PC-9 (cell line): ENCODE measurements at regions not wholly inside any gene's neighbourhood (a gene's known extent, or its start where the extent isn't known, plus 50 kb on each side); places are given as distances from the start of the nearest gene placed in this dataset.

ENCODE experiments used
- BruUV-seq: library from RNA; stranded (reverse); fragments of 400-500 nt; replicated peaks from 2 replicates; lab custom pipeline; 2021; lab: Mats Ljungman, UMichigan
- CTCF ChIA-PET: fragments of 300-600 bp; sonication (Branson Sonifier 250); formaldehyde crosslinking; loops from one replicate; lab custom pipeline; 2022; ENCODE audit warnings: antibody characterized with exemption; lab: Charles Lee
- POLR2A ChIA-PET: fragments of 300-600 bp; sonication (Branson Sonifier 250); formaldehyde crosslinking; loops from one replicate; lab custom pipeline; 2022; ENCODE audit warnings: antibody characterized with exemption; ENCODE audit not compliant: unreplicated experiment; lab: Charles Lee
- DNase-seq, 2 experiments: peaks; one replicate each; pipeline versions ENCODE4 v3.0.0 to v3.0.0-alpha.2; 2015 to 2022; ENCODE audit warnings: mixed read lengths in 1 of 2
- H2AFZ ChIP-seq: fragments of 200-600 bp; sonication (generic); 2 replicates; pipeline ENCODE4 v1.8.1; 2017; ENCODE audit warnings: antibody characterized with exemption
- H3F3A ChIP-seq: fragments of 200-600 bp; sonication (generic); 2 replicates; pipeline ENCODE4 v1.8.1; 2017; ENCODE audit warnings: antibody characterized with exemption, mild to moderate bottlenecking, low read depth; ENCODE audit not compliant: insufficient read depth
- H3K27ac ChIP-seq: fragments of 200-600 bp; sonication (generic); 2 replicates; pipeline ENCODE4 v1.6.1; 2016; ENCODE audit warnings: mixed run types
- H3K27me3 ChIP-seq: fragments of 200-600 bp; sonication (generic); 2 replicates; pipeline ENCODE4 v1.6.1; 2016; ENCODE audit warnings: low read depth, mixed run types; ENCODE audit not compliant: insufficient read depth
- H3K36me3 ChIP-seq: fragments of 200-600 bp; sonication (generic); 2 replicates; pipeline ENCODE4 v1.6.1; 2016; ENCODE audit warnings: low read depth, mixed run types
- H3K4me1 ChIP-seq: fragments of 200-600 bp; sonication (generic); replicated peaks from 2 replicates; pipeline ENCODE4 v1.6.1; 2016; ENCODE audit warnings: mixed run types; ENCODE audit not compliant: insufficient read depth
- H3K4me2 ChIP-seq: fragments of 200-600 bp; sonication (generic); 2 replicates; pipeline ENCODE4 v1.6.1; 2017; ENCODE audit warnings: mixed run types
- H3K4me3 ChIP-seq: fragments of 200-600 bp; sonication (generic); 2 replicates; pipeline ENCODE4 v1.6.1; 2016; ENCODE audit warnings: mixed run types
- H3K79me2 ChIP-seq: fragments of 200-600 bp; sonication (generic); 2 replicates; pipeline ENCODE4 v1.6.1; 2017; ENCODE audit warnings: low read depth, mixed run types
- H3K9me2 ChIP-seq: fragments of 200-600 bp; sonication (generic); 2 replicates; pipeline ENCODE4 v1.8.1; 2017; ENCODE audit warnings: mild to moderate bottlenecking; ENCODE audit not compliant: insufficient read depth
- H3K9me3 ChIP-seq: fragments of 200-600 bp; sonication (generic); 2 replicates; pipeline ENCODE4 v1.8.1; 2016; ENCODE audit warnings: low read depth; ENCODE audit not compliant: insufficient read depth
- H4K20me1 ChIP-seq: fragments of 200-600 bp; sonication (generic); 2 replicates; pipeline ENCODE4 v1.8.1; 2017; ENCODE audit not compliant: insufficient read depth
- CTCF ChIP-seq: fragments of 200-600 bp; sonication (generic); conservative IDR thresholded peaks from 2 replicates; pipeline ENCODE4 v1.6.1; 2017; ENCODE audit warnings: mixed run types, antibody characterized with exemption, mild to moderate bottlenecking, moderate library complexity
- EZH2 ChIP-seq: fragments of 200-600 bp; sonication (generic); IDR thresholded peaks from 2 replicates; pipeline ENCODE4 v1.8.0; 2017; ENCODE audit warnings: antibody characterized with exemption, low read depth
- intact Hi-C: fragments of 100-400 bp; cut with micrococcal nuclease; formaldehyde crosslinking; loops from one replicate; pipeline ENCODE4 v1.10.0; 2022; ENCODE audit not compliant: unreplicated experiment

GRCh38 chr3:44050101-44050500 is 191.6 kb upstream of the TOPAZ1 start:
- no peaks in the 10 kb centered on the region for H3K36me3 ChIP-seq
- ChIA-PET CTCF (no interaction called here), POLR2A (no interaction called here)
- no peak for TF ChIP-seq EZH2
- TF ChIP-seq CTCF: no peak
- DNase-seq: no peak
- H2AFZ ChIP-seq: no peak overlapping the region
- H3K27me3 ChIP-seq: no peaks in the 10 kb centered on the region
- H4K20me1 ChIP-seq: no peaks in the 10 kb centered on the region
- no peaks in the 10 kb centered on the region for H3K9me2 ChIP-seq
- H3K4me3 ChIP-seq: no peak overlapping the region
- BruUV-seq: no TSS peak
- intact Hi-C loops: no loop called here
- H3K79me2 ChIP-seq: peaks cover 41% of the 10 kb centered on the region
- no peak overlapping the region for H3K4me2 ChIP-seq
- no peaks in the 10 kb centered on the region for H3K9me3 ChIP-seq
- H3K27ac ChIP-seq: no peak overlapping the region
- H3K4me1 ChIP-seq: peaks cover 48% of the 10 kb centered on the region
- H3F3A ChIP-seq: peaks cover 38% of the 10 kb centered on the region

- CTCF ChIA-PET: no interaction called here
Observed at GRCh38 chr3:44050867-44051266, 190.8 kb upstream of the TOPAZ1 start.

GRCh38 chr3:44055951-44056350 is 185.7 kb upstream of the TOPAZ1 start:
- ChIA-PET CTCF (no interaction called here), POLR2A (interaction anchor here (0.7 kb wide), 1 partner anchor 61 kb away, joined by 5 read pairs; no protein-coding TSS in a partner anchor)
- H3K27me3 ChIP-seq: no peaks in the 10 kb centered on the region
- peaks cover 64% of the 10 kb centered on the region for H3K79me2 ChIP-seq
- no TSS peak for BruUV-seq
- H3K4me2 ChIP-seq: no peak overlapping the region
- DNase-seq: no peak
- H4K20me1 ChIP-seq: no peaks in the 10 kb centered on the region
- no peaks in the 10 kb centered on the region for H3K9me3 ChIP-seq
- H3K36me3 ChIP-seq: no peaks in the 10 kb centered on the region
- TF ChIP-seq CTCF (no peak), EZH2 (no peak)
- H3K4me1 ChIP-seq: no peaks in the 10 kb centered on the region
- H3K27ac ChIP-seq: no peak overlapping the region
- H3K4me3 ChIP-seq: no peak overlapping the region
- no peaks in the 10 kb centered on the region for H3F3A ChIP-seq
- intact Hi-C loops: no loop called here
- H2AFZ ChIP-seq: no peak overlapping the region
- H3K9me2 ChIP-seq: no peaks in the 10 kb centered on the region

More at GRCh38 chr3:44050867-44051266, 190.8 kb upstream of the TOPAZ1 start:
- Histone ChIP-seq H3F3A (peaks cover 33% of the 10 kb centered on the region), H3K27me3 (no peaks in the 10 kb centered on the region), H3K27ac (no peak overlapping the region), H3K9me2 (no peaks in the 10 kb centered on the region), H3K4me1 (peaks cover 40% of the 10 kb centered on the region), H3K79me2 (peaks cover 47% of the 10 kb centered on the region), H3K4me2 (no peak overlapping the region), H4K20me1 (no peaks in the 10 kb centered on the region), H2AFZ (no peak overlapping the region), H3K9me3 (no peaks in the 10 kb centered on the region), H3K36me3 (no peaks in the 10 kb centered on the region), H3K4me3 (no peak overlapping the region)
- no peak for DNase-seq
- POLR2A ChIA-PET: interaction anchor here (0.7 kb wide), 1 partner anchor 834 kb away, joined by 6 read pairs; no protein-coding TSS in a partner anchor
- TF ChIP-seq EZH2: no peak
- no peak for TF ChIP-seq CTCF
- intact Hi-C loops: no loop called here
- BruUV-seq: no TSS peak
